B cell (primary cell): ENCODE measurements at regions not wholly inside any gene's neighbourhood (a gene's known extent, or its start where the extent isn't known, plus 50 kb on each side); places are given as distances from the start of the nearest gene placed in this dataset.
A peak's percentile ranks its signal among the peaks of the same experiment; 100 is the strongest.

ENCODE experiments used
- ATAC-seq: fragments of 200-7000 bp; cut with Tn5 transposase; one replicate; pipeline ENCODE4 v1.10.0; 2021; ENCODE audit warnings: low read depth, mild to moderate bottlenecking, moderate number of reproducible peaks, moderate library complexity
- CTCF ChIA-PET: fragments of 350-600 bp; sonication (Branson Sonifier 250); formaldehyde crosslinking; loops from one replicate; lab custom pipeline; 2021; ENCODE audit warnings: antibody characterized with exemption, inconsistent platforms; lab: Charles Lee
- POLR2A ChIA-PET: fragments of 350-600 bp; sonication (Branson Sonifier 250); formaldehyde crosslinking; loops from one replicate; lab custom pipeline; 2021; ENCODE audit warnings: antibody characterized with exemption; lab: Charles Lee
- DNase-seq: peaks from one replicate; pipeline ENCODE4 v3.0.0; 2013
- H2AFZ ChIP-seq: 2 replicates; pipeline ENCODE4 v1.6.1; 2012; ENCODE audit warnings: mild to moderate bottlenecking, low read depth, low read length; ENCODE audit not compliant: insufficient read depth, poor library complexity, severe bottlenecking
- H3K27ac ChIP-seq, 2 donors: 1 replicate in 1 of 2; 2 replicates in 1 of 2; pipeline ENCODE4 v1.5.1; 2012 to 2013; ENCODE audit warnings: low read length in 2 of 2, mild to moderate bottlenecking in 2 of 2, moderate library complexity in 1 of 2
- H3K27me3 ChIP-seq, 4 experiments: fragments of 200-600 bp in 1 of 4; sonication (generic) in 1 of 4; replicated peaks in 1 of 4; 1 replicate in 2 of 4; 2 replicates in 2 of 4; pipeline versions ENCODE4 v1.6.1 to v1.7.0; 2013 to 2016; ENCODE audit warnings: low read length in 3 of 4, mild to moderate bottlenecking in 2 of 4, mixed read lengths in 1 of 4, moderate library complexity in 1 of 4; ENCODE audit not compliant: insufficient read depth in 4 of 4, control insufficient read depth in 3 of 4; ENCODE audit errors: control extremely low read depth in 1 of 4
- H3K36me3 ChIP-seq, 2 experiments: replicated peaks in 1 of 2; 1 replicate in 1 of 2; 2 replicates in 1 of 2; pipeline versions ENCODE4 v1.6.1 to v1.7.1; 2013; ENCODE audit warnings: low read length in 1 of 2; ENCODE audit not compliant: insufficient read depth in 2 of 2, control insufficient read depth in 1 of 2; ENCODE audit errors: control extremely low read depth in 1 of 2, extremely low read depth in 1 of 2
- H3K4me1 ChIP-seq, 2 donors: fragments of 200-600 bp in 1 of 2; sonication (generic) in 1 of 2; 1 replicate in 1 of 2; 2 replicates in 1 of 2; pipeline versions ENCODE4 v1.5.1 to v1.6.1; 2013 to 2017; ENCODE audit warnings: low read length in 2 of 2; ENCODE audit not compliant: control insufficient read depth in 2 of 2, insufficient read depth in 2 of 2
- H3K4me2 ChIP-seq: replicated peaks from 2 replicates; pipeline ENCODE3; 2012; ENCODE audit warnings: mild to moderate bottlenecking, low read depth, low read length; ENCODE audit not compliant: poor library complexity, severe bottlenecking
- H3K4me3 ChIP-seq, 5 experiments: fragments of 200-600 bp in 1 of 5; sonication (generic) in 1 of 5; 1 replicate in 3 of 5; 2 replicates in 2 of 5; pipeline versions ENCODE4 v1.5.1 to v1.7.0; 2011 to 2016; ENCODE audit warnings: low read length in 4 of 5, mild to moderate bottlenecking in 4 of 5, low read depth in 2 of 5, control low read depth in 1 of 5, moderate library complexity in 1 of 5; ENCODE audit not compliant: insufficient read depth in 1 of 5; ENCODE audit errors: control extremely low read depth in 1 of 5, extremely low read depth in 1 of 5
- H3K79me2 ChIP-seq: fragments of 200-600 bp; sonication (generic); one replicate; pipeline ENCODE4 v1.6.0; 2016; ENCODE audit warnings: low read length; ENCODE audit not compliant: control insufficient read depth, insufficient read depth
- H3K9ac ChIP-seq: fragments of 200-600 bp; sonication (generic); 2 replicates; pipeline ENCODE4 v1.6.1; 2017; ENCODE audit warnings: mild to moderate bottlenecking, low read length, moderate library complexity
- H3K9me3 ChIP-seq, 3 donors: one replicate each; pipeline versions ENCODE4 v1.6.1 to v1.7.1; 2013; ENCODE audit warnings: low read length in 2 of 3; ENCODE audit not compliant: control insufficient read depth in 2 of 3, insufficient read depth in 1 of 3; ENCODE audit errors: control extremely low read depth in 1 of 3
- H4K20me1 ChIP-seq: 2 replicates; pipeline ENCODE4 v1.6.0; 2012; ENCODE audit warnings: mild to moderate bottlenecking, low read length; ENCODE audit not compliant: insufficient read depth, control insufficient read depth, poor library complexity, severe bottlenecking
- H3K27ac Mint-ChIP-seq: one replicate; pipeline ENCODE4 v1.8.0; 2021; ENCODE audit warnings: mixed read lengths
- H3K27me3 Mint-ChIP-seq: one replicate; pipeline ENCODE4 v1.8.0; 2021; ENCODE audit warnings: mixed read lengths
- H3K4me1 Mint-ChIP-seq: one replicate; pipeline ENCODE4 v1.8.0; 2021; ENCODE audit warnings: mixed read lengths
- H3K4me3 Mint-ChIP-seq: one replicate; pipeline ENCODE4 v1.8.0; 2021; ENCODE audit warnings: mixed read lengths
- H3K9me3 Mint-ChIP-seq: one replicate; pipeline ENCODE4 v1.8.0; 2022; ENCODE audit warnings: mixed read lengths; ENCODE audit not compliant: insufficient read depth
- CTCF ChIP-seq: fragments of 200-600 bp; IDR thresholded peaks from one replicate; pipeline ENCODE4 v1.8.0; 2022; ENCODE audit warnings: antibody characterized with exemption, mild to moderate bottlenecking
- EZH2 ChIP-seq: IDR thresholded peaks from 2 replicates; pipeline ENCODE4 v1.6.1; 2012; ENCODE audit warnings: borderline replicate concordance, low read depth, mild to moderate bottlenecking, moderate library complexity, low read length; ENCODE audit not compliant: insufficient read depth, poor library complexity, severe bottlenecking
- WGBS: methylation state at CpG from one replicate; pipeline ENCODE4 v1.1.5; 2013; ENCODE audit warnings: missing lambda C conversion rate; ENCODE audit not compliant: insufficient coverage; 5-methylcytosine and 5-hydroxymethylcytosine counted together
- intact Hi-C: fragments of 100-400 bp; cut with micrococcal nuclease; formaldehyde crosslinking; loops from one replicate; pipeline ENCODE4 v1.10.0; 2022

DNA sequence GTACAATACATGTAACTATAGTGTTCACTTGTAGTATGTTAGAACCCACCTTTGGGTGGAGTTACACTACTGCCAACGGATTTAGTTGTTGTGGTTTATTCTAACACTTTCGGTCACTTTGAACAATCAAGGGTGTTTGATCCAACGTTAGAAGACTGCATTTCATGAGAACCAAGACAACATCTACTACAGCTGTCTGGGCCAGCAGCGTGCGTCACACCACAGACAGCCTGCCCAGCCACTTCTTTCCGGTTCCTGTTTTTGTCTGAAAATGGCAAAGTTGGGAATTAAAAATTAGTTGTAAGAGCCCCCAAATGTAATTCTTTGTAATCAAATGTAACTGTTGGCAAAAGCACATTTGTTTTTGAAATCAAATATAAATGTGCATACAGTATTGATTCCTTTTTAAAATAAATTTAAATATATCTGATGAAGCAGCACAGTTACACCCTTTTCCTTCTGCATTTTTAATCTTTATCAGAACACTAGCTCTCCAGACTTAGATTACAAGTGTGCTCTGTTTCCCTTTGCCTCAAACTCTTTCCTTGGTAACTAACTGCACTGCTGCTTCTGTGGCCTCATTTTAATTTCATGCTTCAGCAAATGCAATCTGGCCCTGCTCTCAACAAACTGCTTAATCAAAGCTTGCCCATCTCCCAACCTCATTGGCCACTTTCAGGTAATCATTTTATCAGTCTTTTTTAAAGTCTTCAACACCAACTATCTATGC is 86.6 kb upstream of the DPH5 start:
- CTCF ChIA-PET = interaction anchor here (0.7 to 4.3 kb wide), 17 partner anchors 9 to 418 kb away, joined by 3 to 64 read pairs (median 5); no protein-coding TSS in a partner anchor

More for the DNA sequence above, 86.6 kb upstream of the DPH5 start:
- Histone ChIP-seq H3K9ac (peak overlapping the region; percentile 30), H3K27me3 (no peaks in the 10 kb centered on the region), H3K36me3 (no peaks in the 10 kb centered on the region), H3K9me3 (peaks cover 0 to 1% (median 0%) of the 10 kb centered on the region in 3 donors), H3K79me2 (no peaks in the 10 kb centered on the region), H3K4me1 (peaks cover 28 to 31% of the 10 kb centered on the region in 2 donors), H4K20me1 (no peaks in the 10 kb centered on the region), H3K4me3 (peak overlapping the region in 1 of 5 experiments; percentile 14), H3K27ac (peak overlapping the region; percentile 80 to 95), H3K4me2 (peak overlapping the region; percentile 51), H2AFZ (peak overlapping the region; percentile 26)
- POLR2A ChIA-PET = interaction anchor here (1.0 to 2.6 kb wide), 6 partner anchors 14 to 216 kb away, joined by 3 to 46 read pairs (median 6); partner anchors contain the start of genes S1PR1 and SLC30A7
- no peaks in the 10 kb centered on the region for H3K9me3 Mint-ChIP-seq
- DNase-seq (peak; percentile 90), ATAC-seq (peak; percentile 95)
- peaks cover 39% of the 10 kb centered on the region for H3K4me1 Mint-ChIP-seq
- peak overlapping the region; percentile 89 for H3K27ac Mint-ChIP-seq
- H3K4me3 Mint-ChIP-seq = peak overlapping the region; percentile 79
- intact Hi-C loops = loop anchor here (1.0 kb wide), 5 partner anchors 16 to 176 kb away; partner anchors contain the start of gene DPH5
- WGBS = 0% methylated on average over 2 of the region's 6 CpGs
- H3K27me3 Mint-ChIP-seq = no peaks in the 10 kb centered on the region
- TF ChIP-seq CTCF = peak; percentile 32
- no peak for TF ChIP-seq EZH2
